ENCODE measurements at regions not wholly inside any gene's neighbourhood (a gene's known extent, or its start where the extent isn't known, plus 50 kb on each side); places are given as distances from the start of the nearest gene placed in this dataset.

GRCh38 chr17:45687594-45687993 lies 96.5 kb upstream of the CRHR1 start:
- no peak for DNase-seq

GRCh38 chr17:45688353-45688752 lies 95.8 kb upstream of the CRHR1 start:
- no peak for DNase-seq

- DNase-seq, result no peak
Observed at GRCh38 chr17:45688820-45689219, 95.3 kb upstream of the CRHR1 start.

GRCh38 chr17:45689451-45689850 lies 94.7 kb upstream of the CRHR1 start:
- DNase-seq, result no peak

GRCh38 chr17:45690625-45691275 lies 93.4 kb upstream of the CRHR1 start:
- DNase-seq, result no peak

GRCh38 chr17:45692661-45693060 lies 91.5 kb upstream of the CRHR1 start:
- DNase-seq, result no peak

GRCh38 chr17:45693792-45694191 lies 90.3 kb upstream of the CRHR1 start:
- DNase-seq, result no peak

GRCh38 chr17:45696442-45696841 lies 87.7 kb upstream of the CRHR1 start:
- DNase-seq, result no peak

GRCh38 chr17:45697076-45697475 lies 87.0 kb upstream of the CRHR1 start:
- DNase-seq, result no peak

- DNase-seq, result no peak
Observed at GRCh38 chr17:45700171-45701090, 83.7 kb upstream of the CRHR1 start.

- DNase-seq, result peak; percentile 16
Observed at GRCh38 chr17:45702666-45703266, 81.4 kb upstream of the CRHR1 start.

GRCh38 chr17:45703348-45703747 lies 80.8 kb upstream of the CRHR1 start:
- no peak for DNase-seq

- DNase-seq, result no peak
Observed at GRCh38 chr17:45703806-45704205, 80.3 kb upstream of the CRHR1 start.

- DNase-seq, result no peak
Observed at GRCh38 chr17:45704251-45704650, 79.9 kb upstream of the CRHR1 start.

- no peak for DNase-seq
Observed at GRCh38 chr17:45705123-45706009, 78.8 kb upstream of the CRHR1 start.

- DNase-seq, result no peak
Observed at GRCh38 chr17:45706033-45706432, 78.1 kb upstream of the CRHR1 start.

- DNase-seq, result no peak
Observed at GRCh38 chr17:45708707-45709290, 75.3 kb upstream of the CRHR1 start.

- no peak for DNase-seq
Observed at GRCh38 chr17:45709728-45710288, 74.3 kb upstream of the CRHR1 start.

GRCh38 chr17:45715787-45716186 lies 68.3 kb upstream of the CRHR1 start:
- no peak for DNase-seq

GRCh38 chr17:45718791-45719190 lies 65.3 kb upstream of the CRHR1 start:
- DNase-seq, result no peak

- DNase-seq, result no peak
Observed at GRCh38 chr17:45719335-45720071, 64.6 kb upstream of the CRHR1 start.

Measured in right kidney (tissue), 1 donor.